Neural cell (in vitro differentiated cells): ENCODE measurements at regions not wholly inside any gene's neighbourhood (a gene's known extent, or its start where the extent isn't known, plus 50 kb on each side); places are given as distances from the start of the nearest gene placed in this dataset.

Experiments
- H2AFZ ChIP-seq: fragments of 200-600, 300-800 bp; sonication (generic), shearing (Covaris generic); 2 replicates; pipeline ENCODE4 v1.6.0; 2014; ENCODE audit warnings: low read depth, mild to moderate bottlenecking, antibody characterized with exemption, low read length, moderate library complexity
- H3F3A ChIP-seq: fragments of 200-600 bp; shearing (Covaris generic); 2 replicates; pipeline ENCODE4 v1.6.1; 2016; ENCODE audit warnings: mild to moderate bottlenecking, moderate library complexity, mixed read lengths, antibody characterized with exemption, low read length; ENCODE audit not compliant: insufficient read depth, poor library complexity, severe bottlenecking
- H3K27ac ChIP-seq: fragments of 200-600, 300-800 bp; sonication (generic), shearing (Covaris generic); 2 replicates; pipeline ENCODE4 v1.5.1; 2014; ENCODE audit warnings: mild to moderate bottlenecking, low read length, moderate library complexity
- H3K27me3 ChIP-seq: fragments of 300-800, 200-600 bp; sonication (generic), shearing (Covaris generic); 2 replicates; pipeline ENCODE4 v1.6.0; 2014; ENCODE audit warnings: mild to moderate bottlenecking, low read depth, low read length, moderate library complexity; ENCODE audit not compliant: insufficient read depth
- H3K36me3 ChIP-seq: fragments of 300-800, 200-600 bp; sonication (generic), shearing (Covaris generic); 2 replicates; pipeline ENCODE4 v1.5.1; 2014; ENCODE audit warnings: mild to moderate bottlenecking, antibody characterized with exemption, low read length, moderate library complexity; ENCODE audit not compliant: insufficient read depth
- H3K4me2 ChIP-seq: fragments of 300-800, 200-600 bp; sonication (generic), shearing (Covaris generic); 2 replicates; pipeline ENCODE4 v1.6.0; 2014; ENCODE audit warnings: mild to moderate bottlenecking, low read length
- H3K4me3 ChIP-seq: fragments of 300-800, 200-600 bp; sonication (generic), shearing (Covaris generic); 2 replicates; pipeline ENCODE4 v1.5.1; 2014; ENCODE audit warnings: mild to moderate bottlenecking, low read length, moderate library complexity
- H3K79me2 ChIP-seq: fragments of 200-600 bp; shearing (Covaris generic); replicated peaks from 2 replicates; pipeline ENCODE4 v1.6.0; 2014; ENCODE audit warnings: mild to moderate bottlenecking, low read length, moderate library complexity; ENCODE audit not compliant: insufficient read depth
- H3K9ac ChIP-seq: fragments of 300-800, 200-600 bp; sonication (generic), shearing (Covaris generic); 2 replicates; pipeline ENCODE4 v1.6.1; 2016; ENCODE audit warnings: mild to moderate bottlenecking, low read length, mixed read lengths
- H3K9me2 ChIP-seq: fragments of 200-600 bp; shearing (Covaris generic); 2 replicates; pipeline ENCODE4 v1.6.1; 2016; ENCODE audit warnings: mild to moderate bottlenecking, low read length, mixed read lengths; ENCODE audit not compliant: insufficient read depth
- H3K9me3 ChIP-seq: fragments of 200-600, 300-800 bp; sonication (generic), shearing (Covaris generic); 2 replicates; pipeline ENCODE4 v1.6.1; 2016; ENCODE audit warnings: mild to moderate bottlenecking, mixed run types, low read length, moderate library complexity, mixed read lengths
- H4K20me1 ChIP-seq: fragments of 200-600 bp; shearing (Covaris generic); 2 replicates; pipeline ENCODE4 v1.6.1; 2016; ENCODE audit warnings: mild to moderate bottlenecking, mixed run types; ENCODE audit not compliant: insufficient read depth
- CTCF ChIP-seq: fragments of 450-650 bp; IDR thresholded peaks from 2 replicates; pipeline ENCODE4 v1.5.1; 2014; ENCODE audit warnings: antibody characterized with exemption, mild to moderate bottlenecking, moderate library complexity; ENCODE audit not compliant: poor library complexity, severe bottlenecking
- EP300 ChIP-seq: fragments of 450-650 bp; conservative IDR thresholded peaks from 2 replicates; pipeline ENCODE4 v1.6.1; 2014; ENCODE audit warnings: antibody characterized with exemption, mild to moderate bottlenecking, moderate library complexity; ENCODE audit not compliant: poor library complexity, severe bottlenecking
- EZH2 ChIP-seq: fragments of 200-600, 300-800 bp; shearing (Covaris generic), sonication (generic); IDR thresholded peaks from 2 replicates; pipeline ENCODE4 v1.6.1; 2014; ENCODE audit warnings: antibody characterized with exemption, low read length, borderline replicate concordance, mild to moderate bottlenecking; ENCODE audit not compliant: insufficient read depth, poor library complexity, severe bottlenecking
- MXI1 ChIP-seq: fragments of 450-650 bp; conservative IDR thresholded peaks from 2 replicates; pipeline ENCODE4 v1.6.1; 2014; ENCODE audit warnings: antibody characterized with exemption, mild to moderate bottlenecking; ENCODE audit not compliant: poor library complexity, severe bottlenecking
- POLR2AphosphoS5 ChIP-seq: IDR thresholded peaks from 2 replicates; pipeline ENCODE4 v1.6.1; 2012
- RAD21 ChIP-seq: fragments of 450-650 bp; conservative IDR thresholded peaks from 2 replicates; pipeline ENCODE4 v1.6.1; 2014; ENCODE audit warnings: antibody characterized with exemption, mild to moderate bottlenecking, moderate library complexity
- REST ChIP-seq: IDR thresholded peaks from 2 replicates; pipeline ENCODE4 v1.6.1; 2012; ENCODE audit warnings: borderline replicate concordance
- SMC3 ChIP-seq: fragments of 450-650 bp; conservative IDR thresholded peaks from 2 replicates; pipeline ENCODE4 v1.6.1; 2014; ENCODE audit warnings: antibody characterized with exemption, mild to moderate bottlenecking, moderate library complexity; ENCODE audit not compliant: poor library complexity
- TAF1 ChIP-seq: IDR thresholded peaks from 2 replicates; pipeline ENCODE4 v1.6.1; 2012; ENCODE audit warnings: low read depth

GRCh38 chr2:188819792-188820191 is 154.4 kb upstream of the COL3A1 start:
- Histone ChIP-seq H4K20me1 (no peaks in the 10 kb centered on the region), H3K79me2 (no peaks in the 10 kb centered on the region), H3K27ac (no peak overlapping the region), H3K4me3 (no peak overlapping the region), H3K4me2 (no peak overlapping the region), H3K9me2 (no peaks in the 10 kb centered on the region), H3K9ac (no peak overlapping the region), H2AFZ (no peak overlapping the region), H3K27me3 (no peaks in the 10 kb centered on the region), H3F3A (no peaks in the 10 kb centered on the region), H3K9me3 (no peaks in the 10 kb centered on the region), H3K36me3 (no peaks in the 10 kb centered on the region)
- TF ChIP-seq RAD21, result no peak
- TF ChIP-seq MXI1, result no peak
- no peak for TF ChIP-seq TAF1
- no peak for TF ChIP-seq EZH2
- TF ChIP-seq EP300, result no peak
- TF ChIP-seq POLR2AphosphoS5, result no peak
- no peak for TF ChIP-seq SMC3
- no peak for TF ChIP-seq CTCF
- no peak for TF ChIP-seq REST

GRCh38 chr2:188820576-188820975 is 153.6 kb upstream of the COL3A1 start:
- Histone ChIP-seq H3K4me2 (no peak overlapping the region), H3K36me3 (no peaks in the 10 kb centered on the region), H3K27me3 (no peaks in the 10 kb centered on the region), H3K79me2 (no peaks in the 10 kb centered on the region), H3K27ac (no peak overlapping the region), H3K4me3 (no peak overlapping the region), H4K20me1 (no peaks in the 10 kb centered on the region), H3F3A (no peaks in the 10 kb centered on the region), H3K9me2 (no peaks in the 10 kb centered on the region), H3K9me3 (no peaks in the 10 kb centered on the region), H2AFZ (no peak overlapping the region), H3K9ac (no peak overlapping the region)
- TF ChIP-seq REST (no peak), EP300 (no peak), MXI1 (no peak), CTCF (no peak), POLR2AphosphoS5 (no peak), TAF1 (no peak), SMC3 (no peak), EZH2 (no peak), RAD21 (no peak)
